CD4-positive, alpha-beta T cell (primary cell): ENCODE measurements at regions not wholly inside any gene's neighbourhood (a gene's known extent, or its start where the extent isn't known, plus 50 kb on each side); places are given as distances from the start of the nearest gene placed in this dataset.
A peak's percentile ranks its signal among the peaks of the same experiment; 100 is the strongest.

Experiments used
- ATAC-seq: fragments of 200-7000 bp; cut with Tn5 transposase; one replicate; pipeline ENCODE4 v1.10.0; 2022; ENCODE audit warnings: mild to moderate bottlenecking; ENCODE audit not compliant: poor library complexity
- CTCF ChIA-PET: fragments of 350-600 bp; sonication (Branson Sonifier 250); formaldehyde crosslinking; loops from one replicate; lab custom pipeline; 2021; ENCODE audit warnings: antibody characterized with exemption, inconsistent platforms; lab: Charles Lee
- POLR2A ChIA-PET: fragments of 350-600 bp; sonication (Branson Sonifier 250); formaldehyde crosslinking; loops from one replicate; lab custom pipeline; 2021; ENCODE audit warnings: antibody characterized with exemption, inconsistent platforms; lab: Charles Lee
- DNase-seq, 14 experiments: peaks; one replicate each; pipeline ENCODE4 v3.0.0-alpha.2; 2013 to 2020; ENCODE audit warnings: mixed read lengths in 2 of 14
- H3K27ac ChIP-seq, 2 donors: one replicate each; pipeline versions ENCODE4 v1.5.1 to v1.7.0; 2013; ENCODE audit warnings: low read length in 2 of 2, low read depth in 1 of 2, mild to moderate bottlenecking in 1 of 2
- H3K27me3 ChIP-seq, 2 experiments: 1 replicate in 1 of 2; 2 replicates in 1 of 2; pipeline versions ENCODE4 v1.6.1 to v1.7.0; 2013; ENCODE audit warnings: low read length in 2 of 2, control low read depth in 1 of 2, mild to moderate bottlenecking in 1 of 2, moderate library complexity in 1 of 2; ENCODE audit not compliant: insufficient read depth in 2 of 2, control insufficient read depth in 1 of 2
- H3K36me3 ChIP-seq: one replicate; pipeline ENCODE4 v1.6.1; 2013; ENCODE audit warnings: low read length, control low read depth; ENCODE audit not compliant: insufficient read depth
- H3K4me1 ChIP-seq: one replicate; pipeline ENCODE4 v1.6.1; 2013; ENCODE audit warnings: low read length, control low read depth; ENCODE audit not compliant: insufficient read depth
- H3K4me3 ChIP-seq: one replicate; pipeline ENCODE4 v1.5.1; 2013; ENCODE audit warnings: mild to moderate bottlenecking, low read length, moderate library complexity
- H3K9me3 ChIP-seq, 2 experiments: 1 replicate in 1 of 2; 2 replicates in 1 of 2; pipeline versions ENCODE4 v1.6.1 to v1.7.0; 2013; ENCODE audit warnings: low read length in 2 of 2, mild to moderate bottlenecking in 2 of 2, control low read depth in 1 of 2, moderate library complexity in 1 of 2; ENCODE audit not compliant: control insufficient read depth in 1 of 2, insufficient read depth in 1 of 2
- H3K27ac Mint-ChIP-seq: one replicate; pipeline ENCODE4 v1.8.0; 2020; ENCODE audit warnings: mixed read lengths
- H3K27me3 Mint-ChIP-seq: one replicate; pipeline ENCODE4 v1.8.0; 2021; ENCODE audit warnings: mixed read lengths
- H3K36me3 Mint-ChIP-seq: one replicate; pipeline ENCODE4 v1.8.0; 2021; ENCODE audit warnings: low read depth, mixed read lengths
- H3K4me1 Mint-ChIP-seq: one replicate; pipeline ENCODE4 v1.8.0; 2021; ENCODE audit warnings: low read depth, mixed read lengths
- H3K4me3 Mint-ChIP-seq: one replicate; pipeline ENCODE4 v1.8.0; 2020; ENCODE audit warnings: mild to moderate bottlenecking, mixed read lengths
- H3K9me3 Mint-ChIP-seq: one replicate; pipeline ENCODE4 v1.8.0; 2020; ENCODE audit warnings: mixed read lengths
- intact Hi-C, 2 experiments: fragments of 100-400 bp; cut with DNase I in 1 of 2; cut with micrococcal nuclease in 1 of 2; formaldehyde crosslinking; loops; one replicate each; pipeline versions ENCODE4 v1.15.1 to v1.9.0; 2023 to 2025; cut with DNase I, micrococcal nuclease
- TF ChIP-seq, protein P1 (sequence below): fragments of 200-600 bp; IDR thresholded peaks from one replicate; pipeline ENCODE4 v1.8.0; 2022; ENCODE audit warnings: antibody characterized with exemption, mild to moderate bottlenecking

DNA sequence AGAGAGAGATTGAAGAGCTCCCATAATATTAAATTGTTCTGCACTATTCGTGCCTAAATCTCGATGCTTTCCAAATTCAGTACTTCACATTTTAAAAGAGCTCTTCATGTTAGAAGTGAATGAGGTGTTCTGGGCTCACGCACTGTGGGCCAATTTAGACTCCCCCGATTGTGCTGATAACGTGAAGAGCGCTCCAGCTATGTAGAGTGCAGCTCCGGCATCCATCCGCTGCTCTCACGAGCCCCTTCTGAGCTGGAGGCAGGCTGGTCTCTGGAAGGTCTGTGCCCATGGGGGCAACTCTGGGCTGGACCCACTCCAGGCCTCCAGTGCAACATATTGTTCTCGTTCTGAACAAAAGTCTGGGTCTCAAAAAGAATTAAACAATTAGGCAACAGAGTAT lies 692.6 kb downstream of the VRK1 start:
- Histone ChIP-seq H3K27me3 (no peaks in the 10 kb centered on the region), H3K36me3 (no peaks in the 10 kb centered on the region), H3K4me3 (no peak overlapping the region), H3K4me1 (no peaks in the 10 kb centered on the region), H3K9me3 (peaks cover 4 to 9% of the 10 kb centered on the region in 2 experiments), H3K27ac (no peak overlapping the region)
- DNase-seq, result no peak
- ChIA-PET POLR2A (no interaction called here), CTCF (no interaction called here)
- no peak for ATAC-seq
- no peak overlapping the region for H3K4me3 Mint-ChIP-seq
- TF ChIP-seq, protein P1, sequence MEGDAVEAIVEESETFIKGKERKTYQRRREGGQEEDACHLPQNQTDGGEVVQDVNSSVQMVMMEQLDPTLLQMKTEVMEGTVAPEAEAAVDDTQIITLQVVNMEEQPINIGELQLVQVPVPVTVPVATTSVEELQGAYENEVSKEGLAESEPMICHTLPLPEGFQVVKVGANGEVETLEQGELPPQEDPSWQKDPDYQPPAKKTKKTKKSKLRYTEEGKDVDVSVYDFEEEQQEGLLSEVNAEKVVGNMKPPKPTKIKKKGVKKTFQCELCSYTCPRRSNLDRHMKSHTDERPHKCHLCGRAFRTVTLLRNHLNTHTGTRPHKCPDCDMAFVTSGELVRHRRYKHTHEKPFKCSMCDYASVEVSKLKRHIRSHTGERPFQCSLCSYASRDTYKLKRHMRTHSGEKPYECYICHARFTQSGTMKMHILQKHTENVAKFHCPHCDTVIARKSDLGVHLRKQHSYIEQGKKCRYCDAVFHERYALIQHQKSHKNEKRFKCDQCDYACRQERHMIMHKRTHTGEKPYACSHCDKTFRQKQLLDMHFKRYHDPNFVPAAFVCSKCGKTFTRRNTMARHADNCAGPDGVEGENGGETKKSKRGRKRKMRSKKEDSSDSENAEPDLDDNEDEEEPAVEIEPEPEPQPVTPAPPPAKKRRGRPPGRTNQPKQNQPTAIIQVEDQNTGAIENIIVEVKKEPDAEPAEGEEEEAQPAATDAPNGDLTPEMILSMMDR, result no peak
- no peaks in the 10 kb centered on the region for H3K27me3 Mint-ChIP-seq
- H3K9me3 Mint-ChIP-seq, result no peaks in the 10 kb centered on the region
- no peaks in the 10 kb centered on the region for H3K4me1 Mint-ChIP-seq
- H3K36me3 Mint-ChIP-seq, result peaks cover 6% of the 10 kb centered on the region
- no peak overlapping the region for H3K27ac Mint-ChIP-seq
- intact Hi-C loops, result no loop called here

DNA sequence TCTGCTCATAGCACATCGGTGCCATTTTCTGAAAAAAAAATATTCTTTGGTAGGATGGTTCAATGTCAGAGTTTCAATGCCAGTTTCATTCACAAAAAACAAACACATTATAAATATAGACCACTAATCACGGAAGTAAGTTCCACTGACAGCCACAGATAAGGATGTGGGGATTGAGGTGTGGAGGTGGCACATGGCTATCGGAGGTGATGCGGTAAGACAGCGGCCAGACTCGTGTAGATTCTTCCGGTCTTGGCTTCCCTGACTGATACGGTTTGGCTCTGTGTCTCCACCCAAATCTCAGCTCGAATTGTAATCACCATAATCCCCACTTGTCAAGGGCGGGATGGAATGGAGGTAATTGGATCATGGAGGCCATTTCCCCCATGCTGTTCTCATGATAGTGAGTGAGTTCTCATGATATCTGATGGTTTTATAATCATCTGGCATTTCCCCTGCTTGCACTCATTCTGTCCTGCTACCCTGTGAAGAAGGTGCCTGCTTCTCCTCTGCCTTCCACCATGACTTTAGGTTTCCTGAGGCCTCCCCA lies 693.4 kb downstream of the VRK1 start:
- Histone ChIP-seq H3K27ac (no peak overlapping the region), H3K9me3 (peaks cover 4 to 9% of the 10 kb centered on the region in 2 experiments), H3K4me3 (no peak overlapping the region), H3K27me3 (no peaks in the 10 kb centered on the region), H3K4me1 (no peaks in the 10 kb centered on the region), H3K36me3 (no peaks in the 10 kb centered on the region)
- Mint-ChIP-seq H3K9me3 (no peaks in the 10 kb centered on the region), H3K4me3 (no peak overlapping the region), H3K4me1 (no peaks in the 10 kb centered on the region), H3K27me3 (no peaks in the 10 kb centered on the region), H3K36me3 (peaks cover 6% of the 10 kb centered on the region), H3K27ac (no peak overlapping the region)
- DNase-seq, result peak in 2 of 14 experiments; percentile 22 to 54
- TF ChIP-seq, protein P1, result no peak
- CTCF ChIA-PET, result no interaction called here
- ATAC-seq, result no peak
- POLR2A ChIA-PET, result no interaction called here
- intact Hi-C loops, result no loop called here

DNA sequence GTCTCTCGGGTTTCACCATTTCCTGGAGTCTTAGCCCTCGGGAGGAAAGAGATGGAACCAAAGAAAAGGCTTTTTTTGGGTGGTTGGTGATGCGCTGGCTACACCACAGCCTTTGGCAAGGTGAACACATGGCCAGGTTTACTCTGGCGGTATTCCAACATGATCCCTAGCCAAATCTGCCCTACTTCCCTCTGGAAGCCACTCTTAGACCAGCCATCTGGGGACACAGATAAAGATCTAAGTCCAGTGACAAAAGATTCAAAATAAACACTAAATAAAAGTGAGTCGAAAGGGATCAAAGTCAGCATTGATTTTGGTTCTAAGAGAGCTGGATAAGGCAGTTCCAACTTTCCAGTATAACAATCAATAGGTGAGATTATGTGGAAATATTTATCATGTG lies 694.5 kb downstream of the VRK1 start:
- Histone ChIP-seq H3K36me3 (no peaks in the 10 kb centered on the region), H3K4me3 (no peak overlapping the region), H3K4me1 (no peaks in the 10 kb centered on the region), H3K27me3 (no peaks in the 10 kb centered on the region), H3K27ac (no peak overlapping the region), H3K9me3 (peaks cover 4 to 9% of the 10 kb centered on the region in 2 experiments)
- ChIA-PET CTCF (interaction anchor here (0.9 kb wide), 1 partner anchor 13 kb away, joined by 4 read pairs; no protein-coding TSS in a partner anchor), POLR2A (interaction anchor here (0.7 kb wide), 1 partner anchor 11 kb away, joined by 4 read pairs; no protein-coding TSS in a partner anchor)
- Mint-ChIP-seq H3K9me3 (no peaks in the 10 kb centered on the region), H3K4me1 (no peaks in the 10 kb centered on the region), H3K4me3 (no peak overlapping the region), H3K27ac (no peak overlapping the region), H3K36me3 (peaks cover 6% of the 10 kb centered on the region), H3K27me3 (no peaks in the 10 kb centered on the region)
- TF ChIP-seq, protein P1, result no peak
- ATAC-seq (no peak), DNase-seq (no peak)
- intact Hi-C loops, result no loop called here
